Ovary (tissue), 7 donors: ENCODE measurements at regions not wholly inside any gene's neighbourhood (a gene's known extent, or its start where the extent isn't known, plus 50 kb on each side); places are given as distances from the start of the nearest gene placed in this dataset.

Experiments used
- DNase-seq, 5 donors: peaks; one replicate each; pipeline ENCODE4 v3.0.0-alpha.2; 2019 to 2020
- H3K27ac ChIP-seq, 2 donors: fragments of 200-600 bp; one replicate each; pipeline versions ENCODE4 v1.5.1 to v1.8.0; 2019 to 2022
- H3K27me3 ChIP-seq: fragments of 200-600 bp; one replicate; pipeline ENCODE4 v1.8.0; 2022
- H3K36me3 ChIP-seq: fragments of 200-600 bp; sonication (generic); one replicate; pipeline ENCODE4 v1.5.1; 2019
- H3K4me1 ChIP-seq: one replicate; pipeline ENCODE4 v1.8.1; 2013; ENCODE audit warnings: mild to moderate bottlenecking, moderate library complexity; ENCODE audit not compliant: insufficient read depth
- H3K4me3 ChIP-seq: fragments of 200-600 bp; sonication (generic); one replicate; pipeline ENCODE4 v1.5.1; 2017
- H3K9me3 ChIP-seq, 2 donors: fragments of 200-600 bp in 1 of 2; sonication (generic) in 1 of 2; one replicate each; pipeline versions ENCODE4 v1.5.1 to v1.8.1; 2013 to 2019; ENCODE audit warnings: mild to moderate bottlenecking in 1 of 2, moderate library complexity in 1 of 2
- EP300 ChIP-seq: sonication (generic); formaldehyde crosslinking; IDR thresholded peaks from one replicate; pipeline ENCODE4 v1.6.1; 2017; ENCODE audit warnings: antibody characterized with exemption
- POLR2A ChIP-seq: fragments of 450-650 bp; IDR thresholded peaks from one replicate; pipeline ENCODE4 v1.6.1; 2017; ENCODE audit warnings: antibody characterized with exemption, mild to moderate bottlenecking, moderate library complexity
- WGBS, 3 donors: extraction: QIAGEN DNeasy Blood & Tissue Kit in 1 of 3; methylation state at CpG; one replicate each; pipeline versions ENCODE4 v1.1.5 to v1.1.7; 2013 to 2017; 5-methylcytosine and 5-hydroxymethylcytosine counted together
- intact Hi-C, 4 donors: fragments of 100-400 bp; cut with DNase I; formaldehyde crosslinking; loops; one replicate each; pipeline versions ENCODE4 v1.11.0 to v1.15.1; 2022 to 2023
- TF ChIP-seq, protein P1 (sequence below), 3 donors: fragments of 450-650 bp in 2 of 3; fragments of 200-600 bp in 1 of 3; IDR thresholded peaks; one replicate each; pipeline versions ENCODE4 v1.5.1 to v1.8.0; 2016 to 2022; ENCODE audit warnings: antibody characterized with exemption in 3 of 3, mild to moderate bottlenecking in 1 of 3
- donor health status: DM: no; HTN: no; CAD: no; lungs with moderate emphysema.
- donor health status: DM: no; HTN: no; CAD: no.
- donor health status: Bipolar disorder and iron deficiency.
- donor health status: DM: no; HTN: no; CAD: no.
- donor health status: DM: yes; HTN: yes; CAD: no.

DNA sequence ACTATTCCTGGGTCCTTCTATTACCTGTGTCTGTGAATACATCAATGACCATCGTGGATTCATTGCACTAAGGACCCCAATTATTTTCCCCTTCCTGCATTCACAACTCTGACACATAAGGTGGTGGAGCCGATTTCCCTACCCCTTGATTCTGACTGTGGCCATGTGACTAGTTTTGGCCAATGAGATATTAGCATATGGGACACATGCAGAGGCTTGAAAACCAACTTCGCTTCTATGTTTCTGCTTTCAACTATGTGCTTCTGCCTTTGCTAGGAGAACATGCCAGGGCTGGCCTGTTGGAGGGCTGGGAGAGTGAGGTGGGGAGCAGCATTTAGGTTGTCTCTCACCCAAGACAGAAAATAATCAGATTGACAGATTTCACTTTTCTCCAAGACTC, 483.1 kb upstream of the JAG1 start:
- TF ChIP-seq EP300, result no peak
- no peak for TF ChIP-seq POLR2A
- TF ChIP-seq, protein P1, sequence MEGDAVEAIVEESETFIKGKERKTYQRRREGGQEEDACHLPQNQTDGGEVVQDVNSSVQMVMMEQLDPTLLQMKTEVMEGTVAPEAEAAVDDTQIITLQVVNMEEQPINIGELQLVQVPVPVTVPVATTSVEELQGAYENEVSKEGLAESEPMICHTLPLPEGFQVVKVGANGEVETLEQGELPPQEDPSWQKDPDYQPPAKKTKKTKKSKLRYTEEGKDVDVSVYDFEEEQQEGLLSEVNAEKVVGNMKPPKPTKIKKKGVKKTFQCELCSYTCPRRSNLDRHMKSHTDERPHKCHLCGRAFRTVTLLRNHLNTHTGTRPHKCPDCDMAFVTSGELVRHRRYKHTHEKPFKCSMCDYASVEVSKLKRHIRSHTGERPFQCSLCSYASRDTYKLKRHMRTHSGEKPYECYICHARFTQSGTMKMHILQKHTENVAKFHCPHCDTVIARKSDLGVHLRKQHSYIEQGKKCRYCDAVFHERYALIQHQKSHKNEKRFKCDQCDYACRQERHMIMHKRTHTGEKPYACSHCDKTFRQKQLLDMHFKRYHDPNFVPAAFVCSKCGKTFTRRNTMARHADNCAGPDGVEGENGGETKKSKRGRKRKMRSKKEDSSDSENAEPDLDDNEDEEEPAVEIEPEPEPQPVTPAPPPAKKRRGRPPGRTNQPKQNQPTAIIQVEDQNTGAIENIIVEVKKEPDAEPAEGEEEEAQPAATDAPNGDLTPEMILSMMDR (IDR thresholded peaks at IDR 0.05), result no peak
- Histone ChIP-seq H3K36me3 (no peaks in the 10 kb centered on the region), H3K4me1 (peaks cover 1% of the 10 kb centered on the region), H3K4me3 (no peak overlapping the region), H3K27ac (no peak overlapping the region), H3K27me3 (no peaks in the 10 kb centered on the region), H3K9me3 (no peaks in the 10 kb centered on the region)
- intact Hi-C loops, result no loop called here
- WGBS, 3 donors, result 96 to 99% (median 97%) methylated on average over 3 of the region's 3 CpGs
- DNase-seq, result no peak

DNA sequence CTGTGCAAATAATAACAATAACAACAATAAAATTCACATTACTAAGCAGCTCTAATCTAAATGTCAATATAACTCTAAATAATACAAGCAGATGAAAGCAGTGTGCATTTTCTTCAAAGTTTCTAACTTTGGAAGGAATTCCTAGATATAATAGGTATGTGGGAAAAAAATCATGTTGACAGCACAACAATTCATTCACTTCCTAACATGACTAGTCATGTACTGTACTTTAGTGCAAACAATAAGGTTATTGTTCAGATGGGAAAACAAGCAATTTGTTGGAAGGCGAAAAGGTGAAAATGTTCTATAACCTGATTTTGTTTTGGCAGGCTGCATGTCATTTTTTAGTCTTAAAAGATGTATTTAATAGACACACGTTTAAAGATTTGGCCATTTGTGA, 484.3 kb upstream of the JAG1 start:
- intact Hi-C loops, result no loop called here

DNA sequence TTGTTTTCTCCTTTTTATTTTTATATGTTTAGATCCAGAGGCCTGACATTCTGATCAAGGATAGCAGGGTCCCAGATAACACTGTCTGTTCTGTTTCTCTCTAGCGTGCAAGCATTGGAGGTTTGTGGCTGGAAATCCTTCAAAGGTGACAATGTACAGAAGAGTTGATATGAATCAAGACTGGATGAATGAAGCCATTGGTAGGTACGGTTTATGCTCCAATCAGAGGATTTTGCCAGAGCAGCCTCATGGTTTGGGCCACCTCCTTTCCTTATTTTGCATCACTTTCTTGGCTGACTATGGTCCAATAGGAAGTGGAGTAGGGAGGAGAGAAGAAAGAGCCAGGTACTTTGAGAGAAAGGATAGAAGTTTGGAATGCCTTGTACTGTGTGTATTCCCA, 484.8 kb upstream of the JAG1 start:
- H3K27me3 ChIP-seq, result no peaks in the 10 kb centered on the region
- peaks cover 1% of the 10 kb centered on the region for H3K4me1 ChIP-seq
- no peak overlapping the region for H3K27ac ChIP-seq
- H3K36me3 ChIP-seq, result no peaks in the 10 kb centered on the region
- intact Hi-C loops, result no loop called here
- DNase-seq, result no peak
- no peak overlapping the region for H3K4me3 ChIP-seq
- WGBS, 3 donors, result 87 to 94% (median 87%) methylated on average over 2 of the region's 2 CpGs
- no peaks in the 10 kb centered on the region for H3K9me3 ChIP-seq
- TF ChIP-seq EP300, result no peak
- TF ChIP-seq POLR2A, result no peak

More for the DNA sequence above, 484.3 kb upstream of the JAG1 start:
- no peak overlapping the region for H3K27ac ChIP-seq
- H3K36me3 ChIP-seq, result no peaks in the 10 kb centered on the region
- TF ChIP-seq, protein P1 (IDR thresholded peaks at IDR 0.05), result no peak
- TF ChIP-seq EP300 (no peak), POLR2A (no peak)
- H3K9me3 ChIP-seq, result no peaks in the 10 kb centered on the region
- no peaks in the 10 kb centered on the region for H3K27me3 ChIP-seq
- DNase-seq, result no peak
- WGBS, 3 donors, result 48 to 56% (median 49%) methylated on average over 2 of the region's 2 CpGs
- H3K4me1 ChIP-seq, result peaks cover 1% of the 10 kb centered on the region
- no peak overlapping the region for H3K4me3 ChIP-seq

DNA sequence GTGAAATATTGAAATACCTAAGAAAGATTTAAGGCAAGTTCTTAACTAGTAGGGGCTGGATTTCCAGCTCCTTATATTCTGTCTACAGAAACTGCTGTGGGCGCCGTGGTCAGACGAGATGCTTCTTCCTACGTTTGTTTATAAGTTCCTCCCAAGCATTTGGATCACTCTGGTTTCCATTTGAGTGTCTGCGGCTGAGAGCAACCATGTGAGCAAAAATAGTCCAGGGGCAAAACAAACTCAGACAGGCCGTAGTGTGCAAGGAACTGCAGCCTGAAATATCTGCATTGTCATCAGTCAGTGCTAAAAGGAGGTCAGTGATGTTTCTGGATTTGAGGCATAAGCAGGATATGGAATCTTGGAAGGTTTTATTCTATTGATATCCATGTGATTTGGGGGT, 485.9 kb upstream of the JAG1 start:
- peak in 2 of 5 donors; percentile 12 to 36 for DNase-seq
- Histone ChIP-seq H3K9me3 (no peaks in the 10 kb centered on the region), H3K27ac (no peak overlapping the region), H3K36me3 (no peaks in the 10 kb centered on the region), H3K4me3 (no peak overlapping the region), H3K27me3 (no peaks in the 10 kb centered on the region), H3K4me1 (peaks cover 1% of the 10 kb centered on the region)
- intact Hi-C loops, result no loop called here
- 3 to 7% (median 5%) methylated on average over 6 of the region's 6 CpGs for WGBS, 3 donors
- TF ChIP-seq, protein P1 (IDR thresholded peaks at IDR 0.05), result no peak
- no peak for TF ChIP-seq POLR2A
- TF ChIP-seq EP300, result no peak

DNA sequence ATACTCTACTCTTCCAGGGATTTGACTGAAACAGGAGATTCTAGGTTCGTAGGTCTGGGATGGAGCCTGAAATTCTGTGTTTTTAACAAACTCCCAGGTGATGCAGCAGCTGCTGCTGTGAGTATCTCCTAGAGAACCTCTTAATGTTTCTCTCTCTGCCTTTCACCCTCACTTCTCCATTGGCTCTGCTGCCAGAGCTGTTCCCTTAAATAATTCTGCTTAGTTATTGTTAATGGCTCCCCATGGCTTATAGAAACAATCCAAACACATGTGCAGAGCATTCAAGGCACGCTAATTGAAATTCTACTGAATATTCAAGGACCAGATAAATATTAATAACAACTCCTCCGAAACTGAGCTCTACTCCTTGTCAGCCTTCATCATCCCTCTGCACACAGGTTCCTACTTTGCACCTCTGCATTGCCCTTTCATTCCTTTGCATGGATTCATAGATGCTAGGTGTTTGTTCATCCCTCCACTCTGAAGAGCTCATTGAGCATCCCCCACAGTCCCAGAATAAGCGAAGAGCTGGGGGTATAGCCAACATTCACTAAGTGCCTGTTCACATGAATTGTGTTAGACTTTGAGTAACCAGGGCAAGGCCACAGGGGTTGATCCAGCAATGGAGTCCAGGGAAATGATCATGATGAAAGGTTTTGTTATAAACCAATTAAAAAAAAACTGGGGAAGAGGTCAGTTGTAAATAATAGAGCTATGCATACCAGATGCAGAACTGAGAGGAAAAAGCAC, 488.4 kb upstream of the JAG1 start:
- DNase-seq, result no peak
- WGBS, 3 donors, result 91 to 96% (median 94%) methylated on average over 4 of the region's 4 CpGs
- no peaks in the 10 kb centered on the region for H3K9me3 ChIP-seq
- H3K27ac ChIP-seq, result no peak overlapping the region
- H3K4me1 ChIP-seq, result peaks cover 1% of the 10 kb centered on the region
- no peaks in the 10 kb centered on the region for H3K36me3 ChIP-seq
- intact Hi-C loops, result no loop called here
- no peak overlapping the region for H3K4me3 ChIP-seq
- H3K27me3 ChIP-seq, result no peaks in the 10 kb centered on the region
- TF ChIP-seq, protein P1 (IDR thresholded peaks at IDR 0.05), result no peak
- TF ChIP-seq EP300, result no peak
- TF ChIP-seq POLR2A, result no peak
